ENCODE measurements at regions not wholly inside any gene's neighbourhood (a gene's known extent, or its start where the extent isn't known, plus 50 kb on each side); places are given as distances from the start of the nearest gene placed in this dataset.

DNA sequence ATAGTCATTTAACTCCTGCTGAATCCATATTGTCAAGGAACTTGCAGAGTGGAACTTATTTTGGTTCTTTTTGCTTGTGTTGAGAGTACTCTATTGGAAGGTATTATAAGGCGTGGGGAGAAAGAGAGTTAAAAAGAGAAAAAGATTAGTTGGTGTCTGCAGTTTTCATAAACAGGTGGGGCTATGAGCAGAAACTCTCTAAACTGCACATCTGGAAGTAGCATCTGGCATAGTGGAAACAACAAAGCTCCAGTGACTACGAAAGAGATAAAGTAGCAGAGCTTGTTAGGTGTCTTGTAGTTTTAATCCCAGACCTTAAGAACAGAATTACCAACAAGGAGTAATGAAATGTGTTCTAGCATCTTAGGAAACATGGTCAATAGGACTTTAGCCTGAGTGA, 148.8 kb upstream of the SGO1 start:
- TF ChIP-seq CTCF (IDR thresholded peaks at IDR 0.05) (no peak), POLR2A (IDR thresholded peaks at IDR 0.05) (no peak)

All from Peyer's patch (tissue), 4 donors.